ENCODE measurements at regions not wholly inside any gene's neighbourhood (a gene's known extent, or its start where the extent isn't known, plus 50 kb on each side); places are given as distances from the start of the nearest gene placed in this dataset.

GRCh38 chr17:14886200-14886739 is 378.9 kb downstream of the PMP22 start:
- no peak for DNase-seq (ENCODE audit: low spot score)

GRCh38 chr17:14882131-14882530 is 383.0 kb downstream of the PMP22 start:
- no peak for DNase-seq (ENCODE audit: low spot score)

GRCh38 chr17:14875557-14876412 is 389.3 kb downstream of the PMP22 start:
- no peak for DNase-seq (ENCODE audit: low spot score)

GRCh38 chr17:14873996-14874395 is 391.1 kb downstream of the PMP22 start:
- DNase-seq (ENCODE audit: low spot score), result no peak

GRCh38 chr17:14873540-14873939 is 391.6 kb downstream of the PMP22 start:
- DNase-seq (ENCODE audit: low spot score), result no peak

- no peak for DNase-seq (ENCODE audit: low spot score)
These were observed 393.2 kb downstream of the PMP22 start for GRCh38 chr17:14871921-14872320.

GRCh38 chr17:14866266-14866665 is 398.9 kb downstream of the PMP22 start:
- no peak for DNase-seq (ENCODE audit: low spot score)

- DNase-seq (ENCODE audit: low spot score), result no peak
These were observed 401.0 kb downstream of the PMP22 start for GRCh38 chr17:14864127-14864526.

- DNase-seq (ENCODE audit: low spot score), result no peak
These were observed 405.6 kb downstream of the PMP22 start for GRCh38 chr17:14859542-14859941.

GRCh38 chr17:14856176-14856575 is 408.9 kb downstream of the PMP22 start:
- no peak for DNase-seq (ENCODE audit: low spot score)

- DNase-seq (ENCODE audit: low spot score), result no peak
These were observed 410.4 kb downstream of the PMP22 start for GRCh38 chr17:14854691-14855090.

- DNase-seq (ENCODE audit: low spot score), result no peak
These were observed 419.4 kb downstream of the PMP22 start for GRCh38 chr17:14845591-14846281.

- DNase-seq (ENCODE audit: low spot score), result no peak
These were observed 421.9 kb downstream of the PMP22 start for GRCh38 chr17:14843086-14843795.

GRCh38 chr17:14840616-14841231 is 424.4 kb downstream of the PMP22 start:
- no peak for DNase-seq (ENCODE audit: low spot score)

- no peak for DNase-seq (ENCODE audit: low spot score)
These were observed 426.6 kb downstream of the PMP22 start for GRCh38 chr17:14838567-14838966.

- DNase-seq (ENCODE audit: low spot score), result no peak
These were observed 431.8 kb downstream of the PMP22 start for GRCh38 chr17:14833201-14833785.

- DNase-seq (ENCODE audit: low spot score), result no peak
These were observed 433.6 kb downstream of the PMP22 start for GRCh38 chr17:14831491-14831890.

GRCh38 chr17:14827396-14827919 is 437.7 kb downstream of the PMP22 start:
- DNase-seq (ENCODE audit: low spot score), result no peak

GRCh38 chr17:14826358-14826757 is 438.8 kb downstream of the PMP22 start:
- DNase-seq (ENCODE audit: low spot score), result no peak

GRCh38 chr17:14818469-14818868 is 446.7 kb downstream of the PMP22 start:
- DNase-seq (ENCODE audit: low spot score), result no peak

GRCh38 chr17:14815079-14815478 is 450.0 kb downstream of the PMP22 start:
- no peak for DNase-seq (ENCODE audit: low spot score)
